GM10266 (cell line): ENCODE measurements at regions not wholly inside any gene's neighbourhood (a gene's known extent, or its start where the extent isn't known, plus 50 kb on each side); places are given as distances from the start of the nearest gene placed in this dataset.

Experiments
- DNase-seq: peaks from one replicate; pipeline ENCODE4 v3.0.0; 2012; ENCODE audit errors: extremely low spot score
- TF ChIP-seq, protein P1 (sequence below): IDR thresholded peaks from 2 replicates; pipeline ENCODE4 v1.5.1; 2012; ENCODE audit warnings: mild to moderate bottlenecking, low read depth; ENCODE audit not compliant: control insufficient read depth, insufficient read depth; ENCODE audit errors: missing control alignments

GRCh38 chr21:20618878-20619277, 379.3 kb upstream of the NCAM2 start:
- TF ChIP-seq, protein P1, sequence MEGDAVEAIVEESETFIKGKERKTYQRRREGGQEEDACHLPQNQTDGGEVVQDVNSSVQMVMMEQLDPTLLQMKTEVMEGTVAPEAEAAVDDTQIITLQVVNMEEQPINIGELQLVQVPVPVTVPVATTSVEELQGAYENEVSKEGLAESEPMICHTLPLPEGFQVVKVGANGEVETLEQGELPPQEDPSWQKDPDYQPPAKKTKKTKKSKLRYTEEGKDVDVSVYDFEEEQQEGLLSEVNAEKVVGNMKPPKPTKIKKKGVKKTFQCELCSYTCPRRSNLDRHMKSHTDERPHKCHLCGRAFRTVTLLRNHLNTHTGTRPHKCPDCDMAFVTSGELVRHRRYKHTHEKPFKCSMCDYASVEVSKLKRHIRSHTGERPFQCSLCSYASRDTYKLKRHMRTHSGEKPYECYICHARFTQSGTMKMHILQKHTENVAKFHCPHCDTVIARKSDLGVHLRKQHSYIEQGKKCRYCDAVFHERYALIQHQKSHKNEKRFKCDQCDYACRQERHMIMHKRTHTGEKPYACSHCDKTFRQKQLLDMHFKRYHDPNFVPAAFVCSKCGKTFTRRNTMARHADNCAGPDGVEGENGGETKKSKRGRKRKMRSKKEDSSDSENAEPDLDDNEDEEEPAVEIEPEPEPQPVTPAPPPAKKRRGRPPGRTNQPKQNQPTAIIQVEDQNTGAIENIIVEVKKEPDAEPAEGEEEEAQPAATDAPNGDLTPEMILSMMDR: no peak
- DNase-seq: no peak

DNA sequence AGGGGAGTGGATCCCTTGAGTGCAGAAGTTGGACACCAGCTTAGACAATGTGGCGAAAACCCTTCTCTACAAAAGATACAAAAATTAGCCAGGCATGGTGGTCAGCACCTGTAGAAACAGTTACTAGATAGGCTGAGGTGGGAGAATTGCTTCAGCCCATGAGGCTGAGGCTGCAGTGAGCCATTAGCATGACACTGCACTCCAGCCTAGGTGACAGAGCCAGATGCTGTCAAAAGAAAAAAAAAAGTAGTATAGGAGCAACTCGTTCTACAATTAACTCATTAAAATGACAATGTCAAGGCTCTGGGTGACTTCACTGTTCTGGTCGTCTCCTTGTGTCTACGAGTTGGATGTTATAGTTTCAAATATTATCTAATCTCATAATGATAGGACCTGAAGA, 370.6 kb upstream of the NCAM2 start:
- TF ChIP-seq, protein P1: no peak
- DNase-seq: no peak

- TF ChIP-seq, protein P1: no peak
- DNase-seq: no peak
Measured at GRCh38 chr21:20631633-20632032, 366.6 kb upstream of the NCAM2 start.

- TF ChIP-seq, protein P1: no peak
- DNase-seq: no peak
Measured at GRCh38 chr21:20639026-20639425, 359.2 kb upstream of the NCAM2 start.

DNA sequence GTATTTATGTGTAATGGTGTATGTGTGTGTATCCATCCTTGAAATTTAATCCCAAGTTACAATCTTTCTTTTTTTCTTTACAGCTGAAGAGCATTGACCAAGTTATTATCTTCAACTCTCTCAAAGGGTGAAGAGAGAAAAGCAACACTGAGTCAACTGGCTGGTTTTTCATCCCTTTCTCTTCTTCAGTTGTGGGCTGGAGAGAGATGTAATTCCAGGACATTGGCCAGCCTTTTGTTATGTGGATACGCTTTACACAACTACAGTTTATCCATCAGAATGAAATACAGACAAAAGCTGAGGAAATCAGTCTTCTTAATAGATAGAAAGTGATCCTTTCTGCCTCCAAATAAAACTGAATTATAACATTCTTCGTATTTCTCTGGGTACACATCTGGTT, 357.0 kb upstream of the NCAM2 start:
- TF ChIP-seq, protein P1: no peak
- no peak for DNase-seq

DNA sequence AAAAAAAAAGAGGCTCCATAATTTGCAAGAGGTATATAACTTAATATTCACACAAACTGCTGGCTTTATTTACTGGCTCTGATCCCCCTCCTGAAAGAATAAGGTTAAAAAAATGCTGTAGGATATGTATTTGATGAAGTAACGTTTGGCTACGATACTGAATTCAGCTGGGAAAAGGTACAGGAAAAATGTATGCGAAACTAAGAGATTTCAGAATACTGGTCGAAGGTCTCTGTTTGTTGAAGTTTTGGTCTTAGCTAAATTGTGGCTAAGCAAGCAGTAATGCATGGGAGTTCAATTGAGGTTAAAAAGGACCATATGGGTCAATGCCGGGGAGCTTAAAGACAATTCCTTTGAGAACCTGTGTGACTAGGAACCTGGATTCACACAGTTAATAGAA, 355.5 kb upstream of the NCAM2 start:
- TF ChIP-seq, protein P1: no peak

GRCh38 chr21:20644552-20644951, 353.7 kb upstream of the NCAM2 start:
- TF ChIP-seq, protein P1: no peak

More for the DNA sequence above, 355.5 kb upstream of the NCAM2 start:
- no peak for DNase-seq

More at GRCh38 chr21:20644552-20644951, 353.7 kb upstream of the NCAM2 start:
- no peak for DNase-seq
